ENCODE measurements at regions not wholly inside any gene's neighbourhood (a gene's known extent, or its start where the extent isn't known, plus 50 kb on each side); places are given as distances from the start of the nearest gene placed in this dataset.

DNA sequence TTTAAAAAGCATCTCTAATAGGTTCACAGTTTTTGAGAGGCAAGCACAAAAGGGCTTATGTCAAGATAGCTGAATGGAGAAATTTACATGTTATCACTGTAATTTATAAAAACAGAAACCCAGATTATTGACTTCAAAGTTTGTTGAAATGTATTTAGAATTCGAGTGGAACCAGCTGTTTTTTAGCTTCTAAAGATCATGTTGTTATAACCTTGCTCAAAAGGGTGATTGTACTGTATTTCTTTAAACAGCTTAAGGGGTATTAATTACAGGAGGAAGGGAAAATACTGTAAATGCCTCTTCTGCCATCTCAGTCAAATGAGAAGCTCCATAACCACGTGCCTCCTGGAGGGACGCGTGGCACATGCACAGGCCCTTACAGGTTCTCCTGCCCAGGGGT, 156.2 kb upstream of the MGMT start:
- TF ChIP-seq, protein P1, sequence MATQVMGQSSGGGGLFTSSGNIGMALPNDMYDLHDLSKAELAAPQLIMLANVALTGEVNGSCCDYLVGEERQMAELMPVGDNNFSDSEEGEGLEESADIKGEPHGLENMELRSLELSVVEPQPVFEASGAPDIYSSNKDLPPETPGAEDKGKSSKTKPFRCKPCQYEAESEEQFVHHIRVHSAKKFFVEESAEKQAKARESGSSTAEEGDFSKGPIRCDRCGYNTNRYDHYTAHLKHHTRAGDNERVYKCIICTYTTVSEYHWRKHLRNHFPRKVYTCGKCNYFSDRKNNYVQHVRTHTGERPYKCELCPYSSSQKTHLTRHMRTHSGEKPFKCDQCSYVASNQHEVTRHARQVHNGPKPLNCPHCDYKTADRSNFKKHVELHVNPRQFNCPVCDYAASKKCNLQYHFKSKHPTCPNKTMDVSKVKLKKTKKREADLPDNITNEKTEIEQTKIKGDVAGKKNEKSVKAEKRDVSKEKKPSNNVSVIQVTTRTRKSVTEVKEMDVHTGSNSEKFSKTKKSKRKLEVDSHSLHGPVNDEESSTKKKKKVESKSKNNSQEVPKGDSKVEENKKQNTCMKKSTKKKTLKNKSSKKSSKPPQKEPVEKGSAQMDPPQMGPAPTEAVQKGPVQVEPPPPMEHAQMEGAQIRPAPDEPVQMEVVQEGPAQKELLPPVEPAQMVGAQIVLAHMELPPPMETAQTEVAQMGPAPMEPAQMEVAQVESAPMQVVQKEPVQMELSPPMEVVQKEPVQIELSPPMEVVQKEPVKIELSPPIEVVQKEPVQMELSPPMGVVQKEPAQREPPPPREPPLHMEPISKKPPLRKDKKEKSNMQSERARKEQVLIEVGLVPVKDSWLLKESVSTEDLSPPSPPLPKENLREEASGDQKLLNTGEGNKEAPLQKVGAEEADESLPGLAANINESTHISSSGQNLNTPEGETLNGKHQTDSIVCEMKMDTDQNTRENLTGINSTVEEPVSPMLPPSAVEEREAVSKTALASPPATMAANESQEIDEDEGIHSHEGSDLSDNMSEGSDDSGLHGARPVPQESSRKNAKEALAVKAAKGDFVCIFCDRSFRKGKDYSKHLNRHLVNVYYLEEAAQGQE (IDR thresholded peaks at IDR 0.05; ENCODE audit: insufficient read depth in 1 of 2, low read depth in 2 of 2, low read length in 2 of 2) = no peak
- TF ChIP-seq POLR2AphosphoS5 (IDR thresholded peaks at IDR 0.05; ENCODE audit: low read depth, low read length) = no peak

Measured in PFSK-1 (cell line).